ENCODE measurements at regions not wholly inside any gene's neighbourhood (a gene's known extent, or its start where the extent isn't known, plus 50 kb on each side); places are given as distances from the start of the nearest gene placed in this dataset.

DNA sequence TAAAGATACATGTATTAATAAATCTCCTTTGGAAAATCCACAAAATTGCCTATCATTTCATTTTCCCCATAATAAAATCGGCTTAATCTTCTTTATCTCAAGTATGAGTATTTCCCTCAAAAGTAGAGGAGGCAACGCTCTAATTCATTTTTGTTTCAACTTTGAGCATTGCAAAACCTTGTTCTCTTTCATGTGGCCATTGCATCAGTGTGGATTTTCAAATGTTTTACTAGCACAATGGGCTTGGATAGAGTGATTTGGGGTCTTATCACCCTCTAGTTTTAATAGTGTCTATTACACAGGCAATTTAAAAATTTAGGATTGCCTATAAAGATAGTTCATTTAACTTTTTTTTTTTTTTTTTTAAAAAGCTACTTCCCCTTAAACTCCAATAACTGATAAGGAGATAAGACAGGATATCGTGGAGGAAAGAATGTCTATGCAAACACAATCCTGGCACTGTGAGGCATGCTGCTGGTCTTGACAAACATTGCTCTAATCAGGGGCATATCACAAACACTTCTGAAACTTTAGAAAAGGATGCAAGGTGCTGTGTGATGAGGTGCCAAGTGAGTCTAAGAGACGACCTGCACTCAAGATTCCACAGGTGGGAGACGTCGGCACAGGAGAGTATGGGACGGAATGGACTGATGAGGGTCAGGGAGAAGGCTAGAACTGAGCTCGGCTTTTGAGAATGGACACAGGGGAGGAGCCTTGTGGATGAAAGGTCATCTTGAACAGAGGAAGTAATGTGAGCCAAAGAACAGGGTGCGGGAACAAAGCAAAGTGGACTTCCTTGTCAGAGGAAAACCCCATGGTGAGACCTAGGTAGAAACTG, 199.7 kb downstream of the IRS2 start:
- TF ChIP-seq CTCF (IDR thresholded peaks at IDR 0.05) = no peak
- TF ChIP-seq TP53 (CRISPR knock-in tag; IDR thresholded peaks at IDR 0.05) = no peak
